ENCODE measurements at regions not wholly inside any gene's neighbourhood (a gene's known extent, or its start where the extent isn't known, plus 50 kb on each side); places are given as distances from the start of the nearest gene placed in this dataset.

GRCh38 chr13:79997244-79997643 is 343.7 kb downstream of the SPRY2 start:
- Histone ChIP-seq H3K9ac (ENCODE audit: control insufficient read depth, insufficient read depth, low read length) (no peak overlapping the region), H3K4me1 (ENCODE audit: control insufficient read depth, insufficient read depth, low read length) (no peaks in the 10 kb centered on the region), H3K36me3 (ENCODE audit: control insufficient read depth in 2 of 2, insufficient read depth in 2 of 2, low read length in 1 of 2) (no peaks in the 10 kb centered on the region), H4K20me1 (ENCODE audit: control insufficient read depth, insufficient read depth) (no peaks in the 10 kb centered on the region), H3K4me2 (ENCODE audit: control insufficient read depth, insufficient read depth) (no peak overlapping the region), H3K27ac (ENCODE audit: control insufficient read depth, insufficient read depth) (no peak overlapping the region), H3K4me3 (no peak overlapping the region), H3K27me3 (replicated peaks in 1 of 2; ENCODE audit: control insufficient read depth in 2 of 2, insufficient read depth in 2 of 2, low read length in 1 of 2) (no peaks in the 10 kb centered on the region), H2AFZ (ENCODE audit: control insufficient read depth, low read depth, low read length) (no peak overlapping the region), H3K79me2 (ENCODE audit: control insufficient read depth, insufficient read depth, low read length) (no peaks in the 10 kb centered on the region), H3K9me3 (replicated peaks; ENCODE audit: control insufficient read depth, insufficient read depth, low read length) (no peaks in the 10 kb centered on the region)
- FAIRE-seq (no peak), DNase-seq (ENCODE audit: low read depth, low spot score) (no peak), ATAC-seq (no peak)
- POLR2A ChIA-PET = no interaction called here
- in situ Hi-C loops (cut with MboI) = no loop called here
- intact Hi-C loops (cut with micrococcal nuclease; ENCODE audit: unreplicated experiment) = no loop called here
- RAD21 ChIA-PET (ENCODE audit: unreplicated experiment) = interaction anchor here (0.5 to 1.6 kb wide), 4 partner anchors 31 to 318 kb away, joined by 3 to 4 read pairs (median 3); no protein-coding TSS in a partner anchor
- WGBS (ENCODE audit: insufficient coverage, insufficient replicate concordance, low lambda C conversion rate, missing lambda C conversion rate) = 14% methylated on average over 3 of the region's 3 CpGs
- SMC1A ChIA-PET (ENCODE audit: uncharacterized antibody, unreplicated experiment) = interaction anchor here (1.0 to 3.2 kb wide), 4 partner anchors 8 to 52 kb away, joined by 3 to 13 read pairs (median 8); no protein-coding TSS in a partner anchor
- TF ChIP-seq E2F8 (IDR thresholded peaks at IDR 0.05; ENCODE audit: low read depth, partially characterized antibody) = no peak
- TF ChIP-seq RAD21 (IDR thresholded peaks at IDR 0.05; ENCODE audit: insufficient read depth, low read depth, low read length) = no peak
- no peak for TF ChIP-seq CREM (IDR thresholded peaks at IDR 0.05; ENCODE audit: low read depth)
- TF ChIP-seq ZNF687 (IDR thresholded peaks at IDR 0.05) = no peak
- TF ChIP-seq HDAC2 (IDR thresholded peaks at IDR 0.05) = no peak
- TF ChIP-seq GATAD2B (conservative IDR thresholded peaks at IDR 0.05; ENCODE audit: low read depth) = no peak
- TF ChIP-seq EP300 (IDR thresholded peaks at IDR 0.05; ENCODE audit: borderline replicate concordance in 1 of 2, control insufficient read depth in 1 of 2, low read depth in 2 of 2, low read length in 2 of 2) = no peak
- TF ChIP-seq DPF2 (IDR thresholded peaks at IDR 0.05) = no peak
- no peak for TF ChIP-seq PML (IDR thresholded peaks at IDR 0.05; ENCODE audit: low read length)
- no peak for TF ChIP-seq MTA2 (IDR thresholded peaks at IDR 0.05; ENCODE audit: low read depth)
- TF ChIP-seq YBX1 (IDR thresholded peaks at IDR 0.05) = no peak
- TF ChIP-seq SMAD5 (IDR thresholded peaks at IDR 0.05; ENCODE audit: low read depth) = no peak
- TF ChIP-seq CHD4 (IDR thresholded peaks at IDR 0.05) = no peak
- no peak for TF ChIP-seq HDAC6 (IDR thresholded peaks at IDR 0.05; ENCODE audit: unreplicated experiment)
- TF ChIP-seq TCF3 (IDR thresholded peaks at IDR 0.05; ENCODE audit: borderline replicate concordance, insufficient read depth, low read depth, low read length) = no peak
- no peak for TF ChIP-seq HDGF (IDR thresholded peaks at IDR 0.05)
- CTCF ChIA-PET = interaction anchor here (0.5 to 3.1 kb wide), 4 partner anchors 8 to 63 kb away, joined by 3 to 10 read pairs (median 5); no protein-coding TSS in a partner anchor
- BruUV-seq (replicated peaks) = no TSS peak

Measured in GM12878 (cell line).